ENCODE measurements at regions not wholly inside any gene's neighbourhood (a gene's known extent, or its start where the extent isn't known, plus 50 kb on each side); places are given as distances from the start of the nearest gene placed in this dataset.

DNA sequence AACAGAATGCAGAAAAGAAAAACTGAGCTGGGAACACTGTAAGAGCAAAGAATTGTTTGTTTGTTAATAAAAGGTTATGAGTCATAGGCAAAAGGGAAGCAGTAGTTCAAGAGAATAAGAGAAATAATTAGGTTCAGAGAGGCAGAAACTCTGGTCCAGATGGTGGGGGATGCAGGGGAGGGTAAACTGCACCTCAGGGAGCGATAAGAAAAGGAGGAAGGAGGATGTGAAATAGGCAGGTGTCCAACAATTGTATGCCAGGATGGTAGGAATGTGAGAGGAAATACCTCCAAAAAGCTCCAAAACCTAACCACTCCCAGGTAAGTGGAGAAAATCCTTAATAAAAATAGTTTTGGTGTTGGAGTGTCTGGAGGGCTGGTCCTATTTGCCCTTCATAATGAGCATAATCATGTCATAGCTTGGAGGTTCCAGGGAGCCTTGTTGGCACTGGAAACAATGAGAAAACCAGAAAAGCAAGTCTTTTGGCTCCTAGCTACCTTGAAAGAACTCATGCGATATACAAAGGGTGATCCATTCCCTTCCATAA is 405.4 kb upstream of the TBL1XR1 start:
- TF ChIP-seq ZNF678 (CRISPR knock-in tag; IDR thresholded peaks at IDR 0.05) (no peak), YY1 (IDR thresholded peaks at IDR 0.05; ENCODE audit: insufficient read depth, insufficient replicate concordance, low read depth, low read length) (no peak), NR2F1 (CRISPR knock-in tag; IDR thresholded peaks at IDR 0.05) (no peak), ZBTB1 (CRISPR knock-in tag; IDR thresholded peaks at IDR 0.05; ENCODE audit: borderline replicate concordance) (no peak), CTCF (CRISPR knock-in tag; IDR thresholded peaks at IDR 0.05) (no peak), ZNF253 (CRISPR knock-in tag; IDR thresholded peaks at IDR 0.05; ENCODE audit: borderline replicate concordance) (no peak), RAD21 (CRISPR knock-in tag; IDR thresholded peaks at IDR 0.05) (no peak), ZBTB8A (CRISPR knock-in tag; IDR thresholded peaks at IDR 0.05; ENCODE audit: borderline replicate concordance, low read depth) (no peak), SIN3B (IDR thresholded peaks at IDR 0.05; ENCODE audit: low read length) (no peak), SP1 (IDR thresholded peaks at IDR 0.05) (no peak), SP1 (CRISPR knock-in tag; IDR thresholded peaks at IDR 0.05) (no peak), MYC (CRISPR knock-in tag; IDR thresholded peaks at IDR 0.05; ENCODE audit: borderline replicate concordance) (no peak)
